PC-9 (cell line): ENCODE measurements at regions not wholly inside any gene's neighbourhood (a gene's known extent, or its start where the extent isn't known, plus 50 kb on each side); places are given as distances from the start of the nearest gene placed in this dataset.

Experiments used
- BruUV-seq: library from RNA; stranded (reverse); fragments of 400-500 nt; replicated peaks from 2 replicates; lab custom pipeline; 2021; lab: Mats Ljungman, UMichigan
- CTCF ChIA-PET: fragments of 300-600 bp; sonication (Branson Sonifier 250); formaldehyde crosslinking; loops from one replicate; lab custom pipeline; 2022; ENCODE audit warnings: antibody characterized with exemption; lab: Charles Lee
- POLR2A ChIA-PET: fragments of 300-600 bp; sonication (Branson Sonifier 250); formaldehyde crosslinking; loops from one replicate; lab custom pipeline; 2022; ENCODE audit warnings: antibody characterized with exemption; ENCODE audit not compliant: unreplicated experiment; lab: Charles Lee
- DNase-seq, 2 experiments: peaks; one replicate each; pipeline versions ENCODE4 v3.0.0 to v3.0.0-alpha.2; 2015 to 2022; ENCODE audit warnings: mixed read lengths in 1 of 2
- H2AFZ ChIP-seq: fragments of 200-600 bp; sonication (generic); 2 replicates; pipeline ENCODE4 v1.8.1; 2017; ENCODE audit warnings: antibody characterized with exemption
- H3F3A ChIP-seq: fragments of 200-600 bp; sonication (generic); 2 replicates; pipeline ENCODE4 v1.8.1; 2017; ENCODE audit warnings: antibody characterized with exemption, mild to moderate bottlenecking, low read depth; ENCODE audit not compliant: insufficient read depth
- H3K27ac ChIP-seq: fragments of 200-600 bp; sonication (generic); 2 replicates; pipeline ENCODE4 v1.6.1; 2016; ENCODE audit warnings: mixed run types
- H3K27me3 ChIP-seq: fragments of 200-600 bp; sonication (generic); 2 replicates; pipeline ENCODE4 v1.6.1; 2016; ENCODE audit warnings: low read depth, mixed run types; ENCODE audit not compliant: insufficient read depth
- H3K36me3 ChIP-seq: fragments of 200-600 bp; sonication (generic); 2 replicates; pipeline ENCODE4 v1.6.1; 2016; ENCODE audit warnings: low read depth, mixed run types
- H3K4me1 ChIP-seq: fragments of 200-600 bp; sonication (generic); replicated peaks from 2 replicates; pipeline ENCODE4 v1.6.1; 2016; ENCODE audit warnings: mixed run types; ENCODE audit not compliant: insufficient read depth
- H3K4me2 ChIP-seq: fragments of 200-600 bp; sonication (generic); 2 replicates; pipeline ENCODE4 v1.6.1; 2017; ENCODE audit warnings: mixed run types
- H3K4me3 ChIP-seq: fragments of 200-600 bp; sonication (generic); 2 replicates; pipeline ENCODE4 v1.6.1; 2016; ENCODE audit warnings: mixed run types
- H3K79me2 ChIP-seq: fragments of 200-600 bp; sonication (generic); 2 replicates; pipeline ENCODE4 v1.6.1; 2017; ENCODE audit warnings: low read depth, mixed run types
- H3K9me2 ChIP-seq: fragments of 200-600 bp; sonication (generic); 2 replicates; pipeline ENCODE4 v1.8.1; 2017; ENCODE audit warnings: mild to moderate bottlenecking; ENCODE audit not compliant: insufficient read depth
- H3K9me3 ChIP-seq: fragments of 200-600 bp; sonication (generic); 2 replicates; pipeline ENCODE4 v1.8.1; 2016; ENCODE audit warnings: low read depth; ENCODE audit not compliant: insufficient read depth
- H4K20me1 ChIP-seq: fragments of 200-600 bp; sonication (generic); 2 replicates; pipeline ENCODE4 v1.8.1; 2017; ENCODE audit not compliant: insufficient read depth
- EZH2 ChIP-seq: fragments of 200-600 bp; sonication (generic); IDR thresholded peaks from 2 replicates; pipeline ENCODE4 v1.8.0; 2017; ENCODE audit warnings: antibody characterized with exemption, low read depth
- intact Hi-C: fragments of 100-400 bp; cut with micrococcal nuclease; formaldehyde crosslinking; loops from one replicate; pipeline ENCODE4 v1.10.0; 2022; ENCODE audit not compliant: unreplicated experiment
- TF ChIP-seq, protein P1 (sequence below): fragments of 200-600 bp; sonication (generic); conservative IDR thresholded peaks from 2 replicates; pipeline ENCODE4 v1.6.1; 2017; ENCODE audit warnings: mixed run types, antibody characterized with exemption, mild to moderate bottlenecking, moderate library complexity

DNA sequence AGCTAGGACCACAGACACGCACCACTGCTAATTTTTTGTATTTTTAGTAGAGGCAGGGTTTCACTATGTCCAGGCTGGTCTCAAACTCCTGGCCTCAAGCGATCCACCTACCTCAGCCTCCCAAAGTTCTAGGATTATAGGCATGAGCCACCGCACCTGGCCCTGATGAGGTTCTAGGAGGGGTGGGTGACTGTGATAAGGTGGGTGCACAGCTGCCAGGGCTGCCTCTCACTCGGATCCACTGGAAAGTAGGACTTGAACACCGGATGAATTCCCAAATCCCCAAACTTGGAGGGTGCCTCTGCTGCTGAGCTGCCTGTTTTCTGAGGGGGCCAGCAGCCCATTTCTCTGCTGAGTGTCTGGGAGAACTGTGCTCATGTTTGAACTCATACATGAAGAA lies 68.2 kb upstream of the PARP1 start:
- CTCF ChIA-PET: no interaction called here
- peaks cover 27% of the 10 kb centered on the region for H3K4me1 ChIP-seq
- no TSS peak for BruUV-seq

DNA sequence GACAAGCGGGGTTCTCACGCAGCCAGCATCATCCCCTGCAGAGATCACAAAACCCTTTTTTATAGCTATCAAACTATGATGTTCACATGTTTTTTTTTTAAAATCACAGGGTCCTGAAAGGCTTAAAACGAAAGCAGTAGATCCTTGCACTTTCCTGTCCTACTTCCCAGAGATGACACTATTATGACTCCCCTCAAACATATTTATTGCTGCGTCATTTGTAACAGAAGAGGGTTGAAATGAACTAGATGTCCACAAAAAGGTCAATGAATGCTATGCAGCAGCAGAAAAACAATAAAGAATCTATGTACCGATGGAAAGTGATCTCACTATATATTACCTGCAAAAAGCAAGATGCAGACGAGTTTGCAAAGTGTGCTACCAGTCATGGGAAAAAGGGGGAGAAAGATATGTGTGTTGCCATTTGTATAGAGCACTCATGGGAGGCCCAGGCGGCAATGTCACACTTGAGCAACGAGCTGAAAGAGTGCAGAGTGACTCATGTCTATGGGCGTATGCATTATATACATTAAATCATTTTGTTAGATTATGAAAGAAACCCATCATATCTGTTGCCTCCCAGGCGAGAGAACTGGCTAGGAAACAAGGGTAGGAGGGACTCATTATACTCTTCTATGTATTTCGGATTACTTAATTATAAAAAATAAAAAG lies 68.9 kb upstream of the PARP1 start:
- H3K27ac ChIP-seq: no peak overlapping the region
- ChIA-PET CTCF (no interaction called here), POLR2A (interaction anchor here (0.7 kb wide), 1 partner anchor 14 kb away, joined by 7 read pairs; no protein-coding TSS in a partner anchor)
- H3F3A ChIP-seq: peaks cover 7% of the 10 kb centered on the region
- DNase-seq: peak in 1 of 2 experiments; percentile 36
- H3K4me3 ChIP-seq: no peak overlapping the region
- H3K9me2 ChIP-seq: no peaks in the 10 kb centered on the region
- H3K79me2 ChIP-seq: no peaks in the 10 kb centered on the region
- BruUV-seq: no TSS peak
- peaks cover 22% of the 10 kb centered on the region for H3K27me3 ChIP-seq
- no peak for TF ChIP-seq EZH2
- intact Hi-C loops: no loop called here
- H3K9me3 ChIP-seq: no peaks in the 10 kb centered on the region
- H3K36me3 ChIP-seq: no peaks in the 10 kb centered on the region
- H2AFZ ChIP-seq: no peak overlapping the region
- no peaks in the 10 kb centered on the region for H4K20me1 ChIP-seq
- H3K4me1 ChIP-seq: peaks cover 27% of the 10 kb centered on the region
- peak overlapping the region; percentile 37 for H3K4me2 ChIP-seq

More for the DNA sequence above, 68.2 kb upstream of the PARP1 start:
- intact Hi-C loops: no loop called here
- Histone ChIP-seq H2AFZ (no peak overlapping the region), H3K4me2 (no peak overlapping the region), H3F3A (peaks cover 7% of the 10 kb centered on the region), H3K36me3 (no peaks in the 10 kb centered on the region), H3K9me2 (no peaks in the 10 kb centered on the region), H3K27me3 (peaks cover 20% of the 10 kb centered on the region), H3K27ac (no peak overlapping the region), H4K20me1 (no peaks in the 10 kb centered on the region), H3K79me2 (no peaks in the 10 kb centered on the region), H3K4me3 (no peak overlapping the region), H3K9me3 (no peaks in the 10 kb centered on the region)
- TF ChIP-seq EZH2: no peak
- TF ChIP-seq, protein P1, sequence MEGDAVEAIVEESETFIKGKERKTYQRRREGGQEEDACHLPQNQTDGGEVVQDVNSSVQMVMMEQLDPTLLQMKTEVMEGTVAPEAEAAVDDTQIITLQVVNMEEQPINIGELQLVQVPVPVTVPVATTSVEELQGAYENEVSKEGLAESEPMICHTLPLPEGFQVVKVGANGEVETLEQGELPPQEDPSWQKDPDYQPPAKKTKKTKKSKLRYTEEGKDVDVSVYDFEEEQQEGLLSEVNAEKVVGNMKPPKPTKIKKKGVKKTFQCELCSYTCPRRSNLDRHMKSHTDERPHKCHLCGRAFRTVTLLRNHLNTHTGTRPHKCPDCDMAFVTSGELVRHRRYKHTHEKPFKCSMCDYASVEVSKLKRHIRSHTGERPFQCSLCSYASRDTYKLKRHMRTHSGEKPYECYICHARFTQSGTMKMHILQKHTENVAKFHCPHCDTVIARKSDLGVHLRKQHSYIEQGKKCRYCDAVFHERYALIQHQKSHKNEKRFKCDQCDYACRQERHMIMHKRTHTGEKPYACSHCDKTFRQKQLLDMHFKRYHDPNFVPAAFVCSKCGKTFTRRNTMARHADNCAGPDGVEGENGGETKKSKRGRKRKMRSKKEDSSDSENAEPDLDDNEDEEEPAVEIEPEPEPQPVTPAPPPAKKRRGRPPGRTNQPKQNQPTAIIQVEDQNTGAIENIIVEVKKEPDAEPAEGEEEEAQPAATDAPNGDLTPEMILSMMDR: no peak
- POLR2A ChIA-PET: interaction anchor here (0.7 kb wide), 1 partner anchor 14 kb away, joined by 7 read pairs; no protein-coding TSS in a partner anchor
- DNase-seq: no peak

DNA sequence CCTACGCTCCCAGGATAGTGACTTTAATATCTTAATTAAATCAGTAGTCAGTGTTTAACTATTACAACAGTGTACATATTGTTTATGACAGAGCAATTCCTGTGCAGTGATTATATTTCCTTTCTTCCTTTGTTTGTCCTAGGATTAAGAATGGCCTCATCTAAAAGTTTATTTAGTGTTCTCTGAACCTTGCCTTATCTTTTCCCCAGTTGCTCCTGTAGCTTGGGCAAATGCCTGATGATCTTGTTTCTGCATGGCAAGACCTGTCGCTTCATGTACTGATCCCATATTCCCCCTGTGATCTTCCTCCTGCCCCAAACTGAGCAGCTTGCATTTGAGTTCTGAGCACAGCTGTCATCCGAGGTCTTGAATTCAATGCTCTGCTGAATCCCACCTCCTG lies 69.1 kb upstream of the STUM start:
- Histone ChIP-seq H3K79me2 (no peaks in the 10 kb centered on the region), H3K27ac (no peak overlapping the region), H3K9me3 (no peaks in the 10 kb centered on the region), H2AFZ (no peak overlapping the region), H3K4me2 (peak overlapping the region; percentile 43), H3F3A (peaks cover 7% of the 10 kb centered on the region), H4K20me1 (no peaks in the 10 kb centered on the region), H3K36me3 (no peaks in the 10 kb centered on the region), H3K4me1 (peaks cover 27% of the 10 kb centered on the region), H3K9me2 (no peaks in the 10 kb centered on the region), H3K4me3 (no peak overlapping the region), H3K27me3 (peaks cover 39% of the 10 kb centered on the region)
- ChIA-PET CTCF (no interaction called here), POLR2A (no interaction called here)
- intact Hi-C loops: no loop called here
- BruUV-seq: no TSS peak
- TF ChIP-seq, protein P1: no peak
- TF ChIP-seq EZH2: no peak
- peak in 1 of 2 experiments; percentile 67 for DNase-seq
